EL (cell line): ENCODE measurements at regions not wholly inside any gene's neighbourhood (a gene's known extent, or its start where the extent isn't known, plus 50 kb on each side); places are given as distances from the start of the nearest gene placed in this dataset.

Experiments used
- DNase-seq: peaks from one replicate; pipeline ENCODE4 v3.0.0-alpha.2; 2016

- DNase-seq: no peak
These were observed 71.8 kb upstream of the NR3C2 start for GRCh38 chr4:148514041-148514440.

GRCh38 chr4:148510211-148510610, 68.0 kb upstream of the NR3C2 start:
- no peak for DNase-seq

GRCh38 chr4:148503681-148504080, 61.5 kb upstream of the NR3C2 start:
- DNase-seq: no peak

- no peak for DNase-seq
These were observed 55.0 kb upstream of the NR3C2 start for GRCh38 chr4:148497258-148497657.

- no peak for DNase-seq
These were observed 53.2 kb upstream of the NR3C2 start for GRCh38 chr4:148495463-148495862.
